ENCODE measurements at regions not wholly inside any gene's neighbourhood (a gene's known extent, or its start where the extent isn't known, plus 50 kb on each side); places are given as distances from the start of the nearest gene placed in this dataset.
"Not testable (repeated sequence)": the region's sequence is repeated elsewhere in the genome, so short reads cannot be mapped to it uniquely, and the experiment has no call there.

GRCh38 chr9:78172610-78173009 is 63.3 kb upstream of the CEP78 start:
- 93% methylated on average over 6 of the region's 6 CpGs for WGBS
- H3K9me3 ChIP-seq (ENCODE audit: control insufficient read depth in 4 of 4, low read length in 3 of 4); H3K27me3 ChIP-seq (ENCODE audit: control insufficient read depth in 4 of 4, insufficient read depth in 4 of 4, low read length in 3 of 4); H3K9ac ChIP-seq (ENCODE audit: low read depth in 1 of 2, low read length in 2 of 2); H3K27ac ChIP-seq (ENCODE audit: low read depth in 1 of 2, low read length in 2 of 2); H3K4me1 ChIP-seq (ENCODE audit: control insufficient read depth in 4 of 4, insufficient read depth in 4 of 4, low read length in 3 of 4); H3K36me3 ChIP-seq (ENCODE audit: control insufficient read depth in 4 of 4, insufficient read depth in 3 of 4, low read depth in 1 of 4, low read length in 3 of 4); H3K4me3 ChIP-seq (ENCODE audit: low read depth in 1 of 3, low read length in 3 of 3); DNase-seq (ENCODE audit: low spot score): not testable (repeated sequence)

- no peak overlapping the region for H3K27ac ChIP-seq (ENCODE audit: low read depth in 1 of 2, low read length in 2 of 2)
- no peaks in the 10 kb centered on the region for H3K4me1 ChIP-seq (ENCODE audit: control insufficient read depth in 4 of 4, insufficient read depth in 4 of 4, low read length in 3 of 4)
- H3K9me3 ChIP-seq (ENCODE audit: control insufficient read depth in 4 of 4, low read length in 3 of 4), result no peaks in the 10 kb centered on the region
- H3K4me3 ChIP-seq (ENCODE audit: low read depth in 1 of 3, low read length in 3 of 3), result no peak overlapping the region
- H3K36me3 ChIP-seq (ENCODE audit: control insufficient read depth in 4 of 4, insufficient read depth in 3 of 4, low read depth in 1 of 4, low read length in 3 of 4), result no peaks in the 10 kb centered on the region
- H3K9ac ChIP-seq (ENCODE audit: low read depth in 1 of 2, low read length in 2 of 2), result no peak overlapping the region
- TF ChIP-seq ZBTB33 (IDR thresholded peaks at IDR 0.05) (no peak), SP1 (IDR thresholded peaks at IDR 0.05) (no peak), EGR1 (IDR thresholded peaks at IDR 0.05; ENCODE audit: low read depth in 2 of 2) (no peak), HNF4G (IDR thresholded peaks at IDR 0.05) (no peak), CTCF (IDR thresholded peaks at IDR 0.05; ENCODE audit: low read depth, low read length, missing input control) (no peak), ATF3 (IDR thresholded peaks at IDR 0.05) (no peak), FOXA1 (IDR thresholded peaks at IDR 0.05) (no peak), MAX (IDR thresholded peaks at IDR 0.05) (no peak)
- 93% methylated on average over 1 of the region's 1 CpG for WGBS
- DNase-seq (ENCODE audit: low spot score), result no peak
- no peaks in the 10 kb centered on the region for H3K27me3 ChIP-seq (ENCODE audit: control insufficient read depth in 4 of 4, insufficient read depth in 4 of 4, low read length in 3 of 4)
These were observed 64.2 kb upstream of the CEP78 start for GRCh38 chr9:78171651-78172050.

GRCh38 chr9:78169125-78169524 is 66.8 kb upstream of the CEP78 start:
- TF ChIP-seq GABPA (IDR thresholded peaks at IDR 0.05 in 1 of 2, conservative IDR thresholded peaks at IDR 0.05 in 1 of 2), result no peak
- TF ChIP-seq RAD21 (IDR thresholded peaks at IDR 0.05), result no peak
- Histone ChIP-seq H3K36me3 (ENCODE audit: control insufficient read depth in 4 of 4, insufficient read depth in 3 of 4, low read depth in 1 of 4, low read length in 3 of 4) (no peaks in the 10 kb centered on the region), H3K27ac (ENCODE audit: low read depth in 1 of 2, low read length in 2 of 2) (no peak overlapping the region), H3K4me1 (ENCODE audit: control insufficient read depth in 4 of 4, insufficient read depth in 4 of 4, low read length in 3 of 4) (no peaks in the 10 kb centered on the region), H3K9ac (ENCODE audit: low read depth in 1 of 2, low read length in 2 of 2) (no peak overlapping the region), H3K4me3 (ENCODE audit: low read depth in 1 of 3, low read length in 3 of 3) (no peak overlapping the region), H3K9me3 (ENCODE audit: control insufficient read depth in 4 of 4, low read length in 3 of 4) (peaks cover 0 to 1% (median 0%) of the 10 kb centered on the region in 4 donors), H3K27me3 (ENCODE audit: control insufficient read depth in 4 of 4, insufficient read depth in 4 of 4, low read length in 3 of 4) (no peaks in the 10 kb centered on the region)
- DNase-seq (ENCODE audit: low spot score), result no peak
- 97% methylated on average over 6 of the region's 6 CpGs for WGBS
